ENCODE measurements at regions not wholly inside any gene's neighbourhood (a gene's known extent, or its start where the extent isn't known, plus 50 kb on each side); places are given as distances from the start of the nearest gene placed in this dataset.

GRCh38 chr1:219778110-219778509, 150.2 kb downstream of the SLC30A10 start:
- TF ChIP-seq CTCF (IDR thresholded peaks at IDR 0.05 in 4 of 5, conservative IDR thresholded peaks at IDR 0.05 in 1 of 5), result no peak
- no peak for TF ChIP-seq POLR2A (IDR thresholded peaks at IDR 0.05)
